Panc1 (cell line): ENCODE measurements at regions not wholly inside any gene's neighbourhood (a gene's known extent, or its start where the extent isn't known, plus 50 kb on each side); places are given as distances from the start of the nearest gene placed in this dataset.

Source experiments
- CTCF ChIP-seq: fragments of 450-650 bp; IDR thresholded peaks from 2 replicates; pipeline ENCODE4 v1.5.1; 2017; ENCODE audit warnings: mild to moderate bottlenecking
- POLR2AphosphoS5 ChIP-seq: IDR thresholded peaks from 2 replicates; pipeline ENCODE4 v1.6.1; 2012; ENCODE audit warnings: mild to moderate bottlenecking, low read depth, low read length, moderate library complexity
- REST ChIP-seq, 2 experiments: IDR thresholded peaks; 2 replicates each; pipeline ENCODE4 v1.6.1; 2011 to 2012; ENCODE audit warnings: low read depth in 2 of 2, control low read depth in 1 of 2, low read length in 1 of 2, mild to moderate bottlenecking in 1 of 2, moderate library complexity in 1 of 2; ENCODE audit not compliant: insufficient read depth in 1 of 2

GRCh38 chr16:6177616-6178180 lies 1080.1 kb upstream of the EEF2KMT start:
- TF ChIP-seq CTCF (no peak; the same call in 1 of the 2 replicates), POLR2AphosphoS5 (no peak), REST (IDR thresholded peaks at IDR 0.05; ENCODE audit: insufficient read depth in 1 of 2, low read depth in 2 of 2, low read length in 1 of 2) (no peak)
